Upper lobe of left lung (tissue), 4 donors: ENCODE measurements at regions not wholly inside any gene's neighbourhood (a gene's known extent, or its start where the extent isn't known, plus 50 kb on each side); places are given as distances from the start of the nearest gene placed in this dataset.

Source experiments
- CTCF ChIP-seq, 6 experiments: fragments of 450-650 bp in 4 of 6; fragments of 200-600 bp in 2 of 6; sonication (generic) in 2 of 6; IDR thresholded peaks; one replicate each; pipeline ENCODE4 v1.5.1; 2016 to 2019; ENCODE audit warnings: antibody characterized with exemption in 6 of 6
- POLR2A ChIP-seq, 4 donors: fragments of 450-650 bp; IDR thresholded peaks; one replicate each; pipeline ENCODE4 v1.5.1; 2016 to 2017; ENCODE audit warnings: antibody characterized with exemption in 4 of 4, mild to moderate bottlenecking in 2 of 4
- POLR2AphosphoS5 ChIP-seq, 2 donors: sonication (generic); formaldehyde crosslinking; IDR thresholded peaks; one replicate each; pipeline ENCODE4 v1.5.1; 2017; ENCODE audit warnings: antibody characterized with exemption in 2 of 2

DNA sequence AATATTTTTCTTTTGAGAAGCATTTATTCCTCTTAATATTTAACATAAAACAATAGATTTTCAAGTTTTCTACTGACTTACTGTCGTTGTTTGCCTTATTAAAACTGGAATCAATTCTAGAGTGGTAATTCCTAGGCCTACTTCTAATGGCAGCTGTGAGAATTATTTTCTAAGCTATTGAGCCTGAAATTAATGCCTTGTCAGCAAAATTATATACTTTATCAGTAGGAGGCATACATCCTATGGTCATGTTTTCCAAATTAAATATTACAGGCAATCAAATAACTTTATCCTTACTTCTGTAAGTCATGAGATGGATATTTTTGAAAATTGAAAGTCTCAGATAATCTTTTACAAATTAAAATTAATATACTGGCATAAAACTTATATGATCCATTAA, 239.1 kb upstream of the CNTNAP4 start:
- no peak for TF ChIP-seq CTCF (IDR thresholded peaks at IDR 0.05)
- no peak for TF ChIP-seq POLR2A (IDR thresholded peaks at IDR 0.05)
- TF ChIP-seq POLR2AphosphoS5 (IDR thresholded peaks at IDR 0.05): no peak
